ENCODE measurements at regions not wholly inside any gene's neighbourhood (a gene's known extent, or its start where the extent isn't known, plus 50 kb on each side); places are given as distances from the start of the nearest gene placed in this dataset.
"Not testable (repeated sequence)": the region's sequence is repeated elsewhere in the genome, so short reads cannot be mapped to it uniquely, and the experiment has no call there.

GRCh38 chrX:65451663-65452062 lies 82.9 kb downstream of the LAS1L start:
- Mint-ChIP-seq H3K27me3 (no peaks in the 10 kb centered on the region), H3K36me3 (no peaks in the 10 kb centered on the region), H3K9me3 (no peaks in the 10 kb centered on the region), H3K4me3 (no peak overlapping the region), H3K27ac (no peak overlapping the region), H3K4me1 (no peaks in the 10 kb centered on the region)
- CTCF ChIA-PET: interaction anchor here (0.7 to 1.6 kb wide), 4 partner anchors 77 to 1277 kb away, joined by 3 to 8 read pairs (median 3); no protein-coding TSS in a partner anchor
- DNase-seq: peak; percentile 36

- no peak for DNase-seq
- Mint-ChIP-seq H3K9me3 (peaks cover 3% of the 10 kb centered on the region), H3K27me3 (no peaks in the 10 kb centered on the region), H3K4me3 (no peak overlapping the region), H3K4me1 (no peaks in the 10 kb centered on the region), H3K36me3 (no peaks in the 10 kb centered on the region), H3K27ac (no peak overlapping the region)
- CTCF ChIA-PET: no interaction called here
Measured at GRCh38 chrX:65420154-65420553, 114.4 kb downstream of the LAS1L start.

DNA sequence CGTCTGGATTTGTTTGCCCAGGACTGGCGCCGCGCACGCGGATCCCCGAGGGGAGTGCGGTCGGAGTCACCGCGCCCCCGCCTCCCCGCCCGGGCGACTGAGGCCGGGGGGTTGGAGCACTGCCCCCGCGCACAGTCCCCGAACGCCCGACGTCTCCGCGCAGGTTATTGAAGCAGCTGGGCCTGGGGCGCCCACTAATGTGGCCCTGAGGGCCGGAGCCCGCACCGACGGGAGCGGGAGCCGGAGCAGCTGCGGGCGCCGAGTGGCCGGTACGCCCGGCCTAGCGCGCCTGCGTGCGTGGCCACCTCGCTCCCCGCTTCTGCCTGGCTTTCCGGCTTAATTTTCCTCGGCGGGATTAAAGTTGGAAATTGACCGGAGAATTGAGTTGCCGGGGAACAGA lies 126.9 kb downstream of the LAS1L start:
- CTCF ChIA-PET, DNase-seq, H3K4me1 Mint-ChIP-seq, H3K4me3 Mint-ChIP-seq, H3K36me3 Mint-ChIP-seq, H3K27ac Mint-ChIP-seq, H3K9me3 Mint-ChIP-seq: not testable (repeated sequence)
- H3K27me3 Mint-ChIP-seq: peaks cover 39% of the 10 kb centered on the region

- Mint-ChIP-seq H3K4me3 (peak overlapping the region; percentile 66), H3K27me3 (peaks cover 39% of the 10 kb centered on the region), H3K36me3 (no peaks in the 10 kb centered on the region), H3K9me3 (no peaks in the 10 kb centered on the region), H3K27ac (no peak overlapping the region), H3K4me1 (peaks cover 7% of the 10 kb centered on the region)
- CTCF ChIA-PET: no interaction called here
- peak; percentile 24 for DNase-seq
Measured at GRCh38 chrX:65407157-65407626, 127.4 kb downstream of the LAS1L start.

- CTCF ChIA-PET: no interaction called here
- H3K9me3 Mint-ChIP-seq: no peaks in the 10 kb centered on the region
- no peaks in the 10 kb centered on the region for H3K36me3 Mint-ChIP-seq
- peak overlapping the region; percentile 65 for H3K27ac Mint-ChIP-seq
- H3K4me3 Mint-ChIP-seq: peak overlapping the region; percentile 66
- H3K27me3 Mint-ChIP-seq: peaks cover 39% of the 10 kb centered on the region
- H3K4me1 Mint-ChIP-seq: peaks cover 7% of the 10 kb centered on the region
- peak; percentile 40 for DNase-seq
Measured at GRCh38 chrX:65406532-65406931, 128.1 kb downstream of the LAS1L start.

- Mint-ChIP-seq H3K27me3 (no peaks in the 10 kb centered on the region), H3K36me3 (no peaks in the 10 kb centered on the region), H3K4me3 (no peak overlapping the region), H3K9me3 (peaks cover 10% of the 10 kb centered on the region), H3K27ac (no peak overlapping the region), H3K4me1 (no peaks in the 10 kb centered on the region)
- DNase-seq: no peak
- CTCF ChIA-PET: no interaction called here
Measured at GRCh38 chrX:65392284-65392683, 142.3 kb downstream of the LAS1L start.

DNA sequence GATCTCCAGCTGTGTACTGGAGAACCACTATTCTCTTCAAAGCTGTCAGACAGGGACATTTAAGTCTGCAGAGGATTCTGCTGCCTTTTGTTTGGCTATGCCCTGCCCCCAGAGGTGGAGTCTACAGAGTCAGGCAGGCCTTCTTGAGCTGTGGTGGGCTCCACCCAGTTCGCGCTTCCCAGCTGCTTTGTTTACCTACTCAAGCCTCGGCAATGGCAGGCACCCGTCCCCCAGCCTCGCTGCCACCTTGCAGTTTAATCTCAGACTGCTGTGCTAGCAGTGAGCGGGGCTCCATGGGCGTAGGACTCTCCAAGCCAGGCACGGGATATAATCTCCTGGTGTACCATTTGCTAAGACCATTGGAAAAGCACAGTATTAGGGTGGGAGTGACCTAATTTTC lies 145.5 kb downstream of the LAS1L start:
- DNase-seq, H3K36me3 Mint-ChIP-seq, H3K4me1 Mint-ChIP-seq, H3K27ac Mint-ChIP-seq, H3K4me3 Mint-ChIP-seq, CTCF ChIA-PET, H3K27me3 Mint-ChIP-seq: not testable (repeated sequence)
- H3K9me3 Mint-ChIP-seq: peaks cover 18% of the 10 kb centered on the region
